Endothelial cell of umbilical vein (primary cell): ENCODE measurements at regions not wholly inside any gene's neighbourhood (a gene's known extent, or its start where the extent isn't known, plus 50 kb on each side); places are given as distances from the start of the nearest gene placed in this dataset.

Experiments used
- BruUV-seq: library from RNA; stranded (reverse); fragments of 400-500 nt; replicated peaks from 2 replicates; lab custom pipeline; 2021; lab: Mats Ljungman, UMichigan
- CTCF ChIA-PET: fragments of 300-600, 350-600 bp; sonication (Branson Sonifier 250); formaldehyde crosslinking; loops from one replicate; lab custom pipeline; 2021; ENCODE audit warnings: antibody characterized with exemption, inconsistent platforms; lab: Charles Lee
- POLR2A ChIA-PET: fragments of 300-600, 350-600 bp; sonication (Branson Sonifier 250); formaldehyde crosslinking; loops from one replicate; lab custom pipeline; 2021; ENCODE audit warnings: antibody characterized with exemption, inconsistent platforms; lab: Charles Lee
- DNase-seq: peaks from one replicate; pipeline ENCODE4 v3.0.0-alpha.2; 2011; ENCODE audit warnings: low read depth, low spot score
- FAIRE-seq: peaks from 2 replicates; lab custom pipeline; 2011; peaks lifted over from hg19 to GRCh38; lab: Jason Lieb, UNC
- H2AFZ ChIP-seq: 2 replicates; pipeline ENCODE4 v1.6.0; 2012; ENCODE audit warnings: low read depth, low read length, control low read depth, inconsistent platforms
- H3K27ac ChIP-seq: 2 replicates; pipeline ENCODE4 v1.5.1; 2011; ENCODE audit warnings: low read depth, mild to moderate bottlenecking, control low read depth, low read length, moderate library complexity; ENCODE audit not compliant: insufficient read depth
- H3K27me3 ChIP-seq, 2 experiments: 2 replicates each; pipeline versions ENCODE4 v1.6.0 to v1.6.1; 2011; ENCODE audit warnings: low read length in 2 of 2, mixed read lengths in 1 of 2; ENCODE audit not compliant: control insufficient read depth in 2 of 2, insufficient read depth in 2 of 2
- H3K36me3 ChIP-seq, 2 experiments: 2 replicates in 1 of 2; 3 replicates in 1 of 2; pipeline ENCODE4 v1.5.1; 2011; ENCODE audit warnings: low read length in 2 of 2, mild to moderate bottlenecking in 1 of 2, moderate library complexity in 1 of 2; ENCODE audit not compliant: control insufficient read depth in 2 of 2, insufficient read depth in 2 of 2; ENCODE audit errors: extremely low read depth in 1 of 2
- H3K4me1 ChIP-seq: 3 replicates; pipeline ENCODE4 v1.5.1; 2011; ENCODE audit warnings: mild to moderate bottlenecking, low read length; ENCODE audit not compliant: control insufficient read depth, insufficient read depth; ENCODE audit errors: extremely low read depth
- H3K4me2 ChIP-seq: 2 replicates; pipeline ENCODE4 v1.6.1; 2011; ENCODE audit warnings: low read length, control low read depth, mixed read lengths; ENCODE audit not compliant: insufficient read depth
- H3K4me3 ChIP-seq, 3 experiments: fragments of 200-600 bp in 1 of 3; sonication (generic), shearing (Covaris generic) in 1 of 3; replicated peaks in 1 of 3; 2 replicates each; pipeline ENCODE4 v1.5.1; 2011 to 2016; ENCODE audit warnings: control low read depth in 3 of 3, low read length in 3 of 3, mild to moderate bottlenecking in 2 of 3, inconsistent platforms in 1 of 3, low read depth in 1 of 3, moderate library complexity in 1 of 3; ENCODE audit not compliant: insufficient read depth in 1 of 3
- H3K79me2 ChIP-seq: 2 replicates; pipeline ENCODE4 v1.6.0; 2012; ENCODE audit warnings: low read length, inconsistent platforms; ENCODE audit not compliant: control insufficient read depth, insufficient read depth
- H3K9ac ChIP-seq: replicated peaks from 2 replicates; pipeline ENCODE3; 2011; ENCODE audit warnings: low read length, control low read depth; ENCODE audit not compliant: insufficient read depth; ENCODE audit errors: extremely low read depth
- H3K9me1 ChIP-seq: replicated peaks from 3 replicates; pipeline ENCODE4 v1.6.0; 2011; ENCODE audit warnings: mild to moderate bottlenecking, low read length; ENCODE audit not compliant: control insufficient read depth, insufficient read depth; ENCODE audit errors: extremely low read depth
- H3K9me3 ChIP-seq: replicated peaks from 2 replicates; pipeline ENCODE4 v1.5.1; 2012; ENCODE audit warnings: low read length, inconsistent platforms; ENCODE audit not compliant: control insufficient read depth, insufficient read depth
- H4K20me1 ChIP-seq: replicated peaks from 2 replicates; pipeline ENCODE3; 2011; ENCODE audit warnings: mild to moderate bottlenecking, low read length; ENCODE audit not compliant: control insufficient read depth, insufficient read depth; ENCODE audit errors: extremely low read depth
- CTCF ChIP-seq, 2 donors: IDR thresholded peaks; 1 replicate in 1 of 2; 2 replicates in 1 of 2; pipeline ENCODE4 v1.5.1; 2011; ENCODE audit warnings: low read length in 2 of 2, mild to moderate bottlenecking in 2 of 2, moderate library complexity in 2 of 2, control low read depth in 1 of 2, inconsistent platforms in 1 of 2, low read depth in 1 of 2; ENCODE audit not compliant: insufficient read depth in 1 of 2; ENCODE audit errors: extremely low read depth in 1 of 2
- EZH2 ChIP-seq: IDR thresholded peaks from 2 replicates; pipeline ENCODE4 v1.6.1; 2012; ENCODE audit warnings: borderline replicate concordance, low read depth, mild to moderate bottlenecking, moderate library complexity, low read length, inconsistent platforms; ENCODE audit not compliant: severe bottlenecking
- FOS ChIP-seq: IDR thresholded peaks from 2 replicates; pipeline ENCODE4 v1.6.1; 2011; ENCODE audit warnings: mild to moderate bottlenecking, low read length, moderate library complexity, borderline replicate concordance; ENCODE audit not compliant: insufficient read depth
- GATA2 ChIP-seq: IDR thresholded peaks from 2 replicates; pipeline ENCODE4 v1.7.0; 2011; ENCODE audit warnings: low read depth, mild to moderate bottlenecking, moderate library complexity, mixed read lengths, low read length; ENCODE audit not compliant: insufficient read length, insufficient read depth
- JUN ChIP-seq: IDR thresholded peaks from 2 replicates; pipeline ENCODE4 v1.6.1; 2011; ENCODE audit warnings: borderline replicate concordance, low read depth; ENCODE audit not compliant: insufficient read length, insufficient read depth
- MYC ChIP-seq: IDR thresholded peaks from one replicate; pipeline ENCODE4 v1.6.1; 2011; ENCODE audit warnings: mild to moderate bottlenecking, low read depth, low read length
- POLR2A ChIP-seq: IDR thresholded peaks from 2 replicates; pipeline ENCODE4 v1.6.1; 2012; ENCODE audit warnings: low read depth, mild to moderate bottlenecking, control low read depth, low read length
- POLR2AphosphoS5 ChIP-seq: IDR thresholded peaks from 2 replicates; pipeline ENCODE4 v1.6.1; 2012; ENCODE audit warnings: low read depth, mild to moderate bottlenecking, control low read depth, low read length, moderate library complexity; ENCODE audit not compliant: insufficient read depth
- dilution Hi-C: fragments of 300-500 bp; cut with MboI; formaldehyde crosslinking; loops from one replicate; pipeline ENCODE4 v1.15.0; 2019; ENCODE audit warnings: low sequenced_read_pairs; ENCODE audit not compliant: extremely low pct_ligation_motif_present
- intact Hi-C: fragments of 100-400 bp; cut with micrococcal nuclease; formaldehyde crosslinking; loops from one replicate; pipeline ENCODE4 v1.10.0; 2022
- TF ChIP-seq, protein P1 (sequence below): IDR thresholded peaks from 2 replicates; pipeline ENCODE4 v1.6.1; 2011; ENCODE audit not compliant: insufficient read depth, insufficient read length

DNA sequence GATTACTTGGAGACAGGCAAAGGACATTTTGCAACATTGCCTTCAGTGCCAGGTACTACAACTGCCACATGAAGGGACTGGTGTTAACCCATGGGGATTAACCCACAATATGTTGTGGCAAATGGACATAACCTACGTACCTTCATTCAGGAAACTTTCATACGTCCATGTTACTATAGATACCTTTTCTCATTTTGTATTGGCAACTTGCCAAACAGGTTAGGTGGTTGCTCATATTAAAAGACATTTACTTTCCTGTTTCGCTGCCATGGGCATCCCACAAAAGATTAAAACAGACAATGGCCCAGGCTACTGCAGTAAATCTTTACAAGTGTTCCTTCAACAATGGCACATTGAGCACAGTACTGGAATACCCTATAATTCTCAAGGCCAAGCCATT lies 925.3 kb downstream of the SLITRK6 start:
- dilution Hi-C loops, result no loop called here
- no TSS peak for BruUV-seq

DNA sequence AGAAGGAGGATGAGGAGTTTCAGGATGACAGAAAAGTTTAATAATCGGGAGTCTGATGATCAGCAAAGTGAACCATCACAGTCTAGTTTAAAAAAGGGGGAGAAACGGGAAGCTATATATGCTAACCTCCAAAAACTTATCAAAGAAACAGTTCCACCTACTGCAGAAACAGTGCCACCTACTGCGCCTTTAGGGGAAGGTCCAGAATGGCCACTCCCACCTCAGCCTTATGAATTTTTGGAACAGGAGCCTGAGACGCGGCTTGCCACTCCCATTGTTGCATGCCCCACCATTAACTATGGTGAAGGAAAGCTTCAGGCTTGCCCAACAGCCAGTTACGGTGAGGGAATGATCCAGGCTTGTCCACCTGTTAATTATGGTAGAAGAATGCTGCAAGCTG lies 929.0 kb downstream of the SLITRK6 start:
- no peak overlapping the region for H2AFZ ChIP-seq
- CTCF ChIA-PET, result no interaction called here

More for the DNA sequence above, 925.3 kb downstream of the SLITRK6 start:
- H3K9me3 ChIP-seq, result peaks cover 1% of the 10 kb centered on the region
- no peak overlapping the region for H3K4me2 ChIP-seq
- POLR2A ChIA-PET, result no interaction called here
- no peak overlapping the region for H3K4me3 ChIP-seq
- H4K20me1 ChIP-seq, result no peaks in the 10 kb centered on the region
- DNase-seq (no peak), FAIRE-seq (no peak)
- no peak for TF ChIP-seq FOS
- no peak for TF ChIP-seq POLR2AphosphoS5
- TF ChIP-seq, protein P1, sequence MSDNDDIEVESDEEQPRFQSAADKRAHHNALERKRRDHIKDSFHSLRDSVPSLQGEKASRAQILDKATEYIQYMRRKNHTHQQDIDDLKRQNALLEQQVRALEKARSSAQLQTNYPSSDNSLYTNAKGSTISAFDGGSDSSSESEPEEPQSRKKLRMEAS, result no peak
- H3K27me3 ChIP-seq, result no peaks in the 10 kb centered on the region
- no peaks in the 10 kb centered on the region for H3K4me1 ChIP-seq
- CTCF ChIA-PET, result no interaction called here
- H3K9me1 ChIP-seq, result no peaks in the 10 kb centered on the region
- no peaks in the 10 kb centered on the region for H3K36me3 ChIP-seq
- H3K27ac ChIP-seq, result no peak overlapping the region
- H3K9ac ChIP-seq, result no peak overlapping the region
- H2AFZ ChIP-seq, result no peak overlapping the region
- H3K79me2 ChIP-seq, result no peaks in the 10 kb centered on the region
- intact Hi-C loops, result no loop called here

More for the DNA sequence above, 929.0 kb downstream of the SLITRK6 start:
- Histone ChIP-seq H3K9ac (no peak overlapping the region), H3K9me3 (peaks cover 1% of the 10 kb centered on the region), H3K27me3 (no peaks in the 10 kb centered on the region), H3K4me2 (no peak overlapping the region), H3K9me1 (no peaks in the 10 kb centered on the region), H3K4me1 (no peaks in the 10 kb centered on the region), H3K4me3 (no peak overlapping the region), H4K20me1 (no peaks in the 10 kb centered on the region), H3K79me2 (no peaks in the 10 kb centered on the region), H3K27ac (no peak overlapping the region), H3K36me3 (no peaks in the 10 kb centered on the region)
- intact Hi-C loops (no loop called here), dilution Hi-C loops (no loop called here)
- POLR2A ChIA-PET, result no interaction called here
- TF ChIP-seq MYC, result no peak
- no peak for TF ChIP-seq FOS
- no peak for TF ChIP-seq CTCF (IDR thresholded peaks at IDR 0.05; ENCODE audit: extremely low read depth in 1 of 2, insufficient read depth in 1 of 2, low read depth in 1 of 2, low read length in 2 of 2)
- TF ChIP-seq EZH2, result no peak
- TF ChIP-seq POLR2AphosphoS5, result no peak
- TF ChIP-seq JUN, result no peak
- TF ChIP-seq, protein P1, result no peak
- no peak for TF ChIP-seq POLR2A
- no peak for TF ChIP-seq GATA2
- BruUV-seq, result no TSS peak
- FAIRE-seq (no peak), DNase-seq (no peak)
